Testis (tissue), 2 donors: ENCODE measurements at regions not wholly inside any gene's neighbourhood (a gene's known extent, or its start where the extent isn't known, plus 50 kb on each side); places are given as distances from the start of the nearest gene placed in this dataset.

Source experiments
- DNase-seq: peaks from one replicate; pipeline ENCODE4 v3.0.0-alpha.2; 2019
- H3K27ac ChIP-seq, 2 donors: fragments of 200-600 bp; sonication (generic); one replicate each; pipeline ENCODE4 v1.5.1; 2019
- H3K27me3 ChIP-seq: fragments of 200-600 bp; sonication (generic); one replicate; pipeline ENCODE4 v1.5.1; 2019
- H3K36me3 ChIP-seq: fragments of 200-600 bp; sonication (generic); one replicate; pipeline ENCODE4 v1.5.1; 2017; ENCODE audit warnings: low read depth; ENCODE audit errors: missing control alignments
- H3K4me1 ChIP-seq: fragments of 200-600 bp; sonication (generic); one replicate; pipeline ENCODE4 v1.5.1; 2019
- H3K4me3 ChIP-seq, 2 donors: fragments of 200-600 bp; sonication (generic); one replicate each; pipeline ENCODE4 v1.5.1; 2017 to 2019
- H3K9me3 ChIP-seq: fragments of 200-600 bp; sonication (generic); one replicate; pipeline ENCODE4 v1.5.1; 2017
- CTCF ChIP-seq, 3 experiments: fragments of 450-650 bp in 2 of 3; fragments of 200-600 bp in 1 of 3; sonication (generic) in 1 of 3; IDR thresholded peaks; one replicate each; pipeline ENCODE4 v1.5.1; 2016 to 2019; ENCODE audit warnings: antibody characterized with exemption in 3 of 3, mild to moderate bottlenecking in 2 of 3, moderate library complexity in 1 of 3
- POLR2A ChIP-seq: fragments of 450-650 bp; IDR thresholded peaks from one replicate; pipeline ENCODE4 v1.6.1; 2017; ENCODE audit warnings: antibody characterized with exemption, mild to moderate bottlenecking, moderate library complexity
- WGBS, 2 donors: methylation state at CpG; one replicate each; pipeline ENCODE4 v1.1.5; 2018; 5-methylcytosine and 5-hydroxymethylcytosine counted together
- intact Hi-C: fragments of 100-400 bp; cut with DNase I; formaldehyde crosslinking; loops from one replicate; pipeline ENCODE4 v1.15.1; 2023; ENCODE audit warnings: low total_unique reads

GRCh38 chr14:85459361-85460000 lies 70.5 kb upstream of the FLRT2 start:
- no peak for TF ChIP-seq POLR2A
- TF ChIP-seq CTCF (IDR thresholded peaks at IDR 0.05): no peak
- Histone ChIP-seq H3K4me1 (no peaks in the 10 kb centered on the region), H3K4me3 (no peak overlapping the region), H3K36me3 (no peaks in the 10 kb centered on the region), H3K27me3 (no peaks in the 10 kb centered on the region), H3K27ac (no peak overlapping the region), H3K9me3 (no peaks in the 10 kb centered on the region)
- intact Hi-C loops: no loop called here
- WGBS, 2 donors: 76 to 86% methylated on average over 3 of the region's 3 CpGs
- DNase-seq: no peak

- 68 to 76% methylated on average over 3 of the region's 3 CpGs for WGBS, 2 donors
- intact Hi-C loops: no loop called here
- Histone ChIP-seq H3K4me1 (no peaks in the 10 kb centered on the region), H3K9me3 (no peaks in the 10 kb centered on the region), H3K27me3 (no peaks in the 10 kb centered on the region), H3K36me3 (no peaks in the 10 kb centered on the region), H3K4me3 (no peak overlapping the region), H3K27ac (no peak overlapping the region)
- DNase-seq: no peak
- TF ChIP-seq POLR2A (no peak), CTCF (IDR thresholded peaks at IDR 0.05) (no peak)
These were observed 68.4 kb upstream of the FLRT2 start for GRCh38 chr14:85461432-85462133.

GRCh38 chr14:85463512-85463911 lies 66.4 kb upstream of the FLRT2 start:
- TF ChIP-seq POLR2A (no peak), CTCF (IDR thresholded peaks at IDR 0.05) (no peak)
- 71 to 78% methylated on average over 4 of the region's 4 CpGs for WGBS, 2 donors
- H3K27ac ChIP-seq: no peak overlapping the region

GRCh38 chr14:85464135-85464895 lies 65.6 kb upstream of the FLRT2 start:
- WGBS, 2 donors: 81 to 82% methylated on average over 2 of the region's 2 CpGs
- DNase-seq: no peak

More at GRCh38 chr14:85463512-85463911, 66.4 kb upstream of the FLRT2 start:
- intact Hi-C loops: no loop called here
- Histone ChIP-seq H3K4me3 (no peak overlapping the region), H3K9me3 (no peaks in the 10 kb centered on the region), H3K27me3 (no peaks in the 10 kb centered on the region), H3K4me1 (no peaks in the 10 kb centered on the region), H3K36me3 (no peaks in the 10 kb centered on the region)
- DNase-seq: no peak

More at GRCh38 chr14:85464135-85464895, 65.6 kb upstream of the FLRT2 start:
- Histone ChIP-seq H3K27me3 (no peaks in the 10 kb centered on the region), H3K4me1 (no peaks in the 10 kb centered on the region), H3K9me3 (no peaks in the 10 kb centered on the region), H3K4me3 (no peak overlapping the region), H3K27ac (no peak overlapping the region), H3K36me3 (no peaks in the 10 kb centered on the region)
- intact Hi-C loops: no loop called here
- TF ChIP-seq CTCF (IDR thresholded peaks at IDR 0.05) (no peak), POLR2A (no peak)
